Mesendoderm (in vitro differentiated cells): ENCODE measurements at regions not wholly inside any gene's neighbourhood (a gene's known extent, or its start where the extent isn't known, plus 50 kb on each side); places are given as distances from the start of the nearest gene placed in this dataset. TPM values are rescaled to one million over a fixed set of nuclear protein-coding genes. Genes with fewer than 3 reads are reported as not detected.

Experiments used
- small RNA-seq: library from polyadenylated mRNA; stranded (forward); fragments of <200 nt; extraction: miRNeasy Mini kit (QIAGEN cat#:217004); gene quantifications from one replicate; pipeline ENCODE3, GENCODE V24; 2013; ENCODE audit not compliant: insufficient read depth

Small RNA genes lying in the stretch of these regions (small RNA-seq; reads per million reads assigned to genes)
- gene AC010343.2 (not detected), gene AC025459.1 (not detected)
